ENCODE measurements at regions not wholly inside any gene's neighbourhood (a gene's known extent, or its start where the extent isn't known, plus 50 kb on each side); places are given as distances from the start of the nearest gene placed in this dataset.

DNA sequence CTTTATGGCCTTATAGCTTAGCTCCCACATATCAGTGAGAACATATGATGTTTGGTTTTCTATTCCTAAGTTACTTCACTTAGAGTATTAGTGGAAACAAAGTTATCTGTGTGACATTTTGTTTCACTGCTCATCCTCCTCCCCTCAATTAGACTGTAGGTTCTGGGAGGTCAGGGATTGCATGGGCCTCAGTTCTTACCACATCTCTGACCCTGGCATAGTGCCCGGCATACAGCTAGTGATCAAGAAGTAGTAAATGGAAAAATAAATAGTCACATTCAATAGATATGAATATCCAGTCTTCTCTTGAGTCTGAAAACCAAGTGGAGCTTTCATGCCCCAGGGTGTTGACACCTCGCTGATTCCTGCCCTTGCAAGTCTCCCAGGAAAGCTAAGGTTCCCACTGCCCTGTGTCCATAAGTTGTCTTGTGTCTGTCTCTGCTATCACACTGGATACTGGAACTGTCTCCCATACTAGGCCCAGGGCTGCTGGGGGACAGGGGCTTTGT lies 249.5 kb upstream of the TSHZ3 start:
- DNase-seq (ENCODE audit: low read depth, low spot score), result no peak

DNA sequence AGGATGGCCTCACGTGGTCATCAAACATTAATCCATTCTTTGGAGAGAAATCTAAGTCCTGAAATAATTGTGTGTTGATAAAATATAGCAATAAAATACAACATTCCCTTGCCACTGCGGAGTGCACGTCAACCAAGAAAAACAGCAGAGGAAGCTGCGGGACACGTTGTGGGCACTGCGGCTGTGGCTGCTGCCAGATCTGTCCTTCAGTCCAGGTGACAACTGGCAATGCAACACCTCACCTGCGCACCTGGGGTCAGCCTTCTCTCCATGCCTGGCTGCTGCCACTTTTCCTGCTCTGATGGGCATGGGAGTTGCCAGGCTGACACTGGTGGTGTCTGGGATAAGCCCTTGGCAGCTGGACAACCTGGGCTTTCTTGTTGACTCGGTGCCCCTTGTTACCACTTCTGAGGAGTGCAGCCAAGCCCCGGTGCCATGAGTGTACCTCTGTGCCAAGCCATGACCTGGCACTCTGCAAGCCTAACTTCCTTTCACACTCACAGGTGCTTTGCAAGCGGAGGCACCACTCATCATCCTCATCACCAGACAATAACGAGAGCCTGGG lies 251.6 kb upstream of the TSHZ3 start:
- no peak for DNase-seq (ENCODE audit: low read depth, low spot score)

DNA sequence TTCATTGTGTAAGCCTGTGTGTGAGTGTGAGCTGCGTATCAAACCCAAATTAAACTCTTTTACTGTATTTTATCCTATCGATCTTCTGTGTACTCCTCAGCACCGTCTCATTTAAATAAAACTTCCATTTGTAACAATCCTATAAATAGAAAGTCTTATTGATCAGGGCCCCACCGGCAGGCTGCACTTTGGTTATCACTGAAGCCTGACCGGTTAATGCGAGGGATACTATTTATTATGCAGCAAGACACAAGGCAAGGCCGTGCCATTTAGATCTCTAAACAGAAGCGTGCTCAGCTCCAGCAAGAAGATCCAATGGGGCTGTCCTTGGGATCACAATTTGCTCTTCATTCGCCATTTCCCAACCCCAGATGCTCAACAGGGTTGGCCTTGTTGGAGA lies 252.6 kb upstream of the TSHZ3 start:
- DNase-seq (ENCODE audit: low read depth, low spot score), result no peak

DNA sequence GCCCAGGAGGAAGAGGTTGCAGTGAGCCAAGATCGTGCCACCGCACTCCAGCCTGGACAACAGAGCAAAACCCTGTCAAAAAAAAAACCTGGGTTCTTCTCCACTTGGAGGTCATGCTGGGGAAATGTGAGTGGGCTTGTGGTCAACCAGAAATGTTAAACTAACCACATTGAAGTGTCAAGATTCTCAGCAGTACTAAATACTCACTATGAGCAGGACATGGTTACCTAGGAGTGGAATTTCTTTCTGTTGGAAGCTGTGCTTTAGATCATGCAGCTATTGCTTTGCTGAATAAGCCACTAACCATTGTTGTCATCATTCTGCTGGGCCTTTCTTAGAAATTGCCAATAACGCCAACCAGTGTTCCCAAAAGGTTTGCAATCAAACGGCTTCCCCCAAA lies 253.3 kb upstream of the TSHZ3 start:
- DNase-seq (ENCODE audit: low read depth, low spot score), result no peak

DNA sequence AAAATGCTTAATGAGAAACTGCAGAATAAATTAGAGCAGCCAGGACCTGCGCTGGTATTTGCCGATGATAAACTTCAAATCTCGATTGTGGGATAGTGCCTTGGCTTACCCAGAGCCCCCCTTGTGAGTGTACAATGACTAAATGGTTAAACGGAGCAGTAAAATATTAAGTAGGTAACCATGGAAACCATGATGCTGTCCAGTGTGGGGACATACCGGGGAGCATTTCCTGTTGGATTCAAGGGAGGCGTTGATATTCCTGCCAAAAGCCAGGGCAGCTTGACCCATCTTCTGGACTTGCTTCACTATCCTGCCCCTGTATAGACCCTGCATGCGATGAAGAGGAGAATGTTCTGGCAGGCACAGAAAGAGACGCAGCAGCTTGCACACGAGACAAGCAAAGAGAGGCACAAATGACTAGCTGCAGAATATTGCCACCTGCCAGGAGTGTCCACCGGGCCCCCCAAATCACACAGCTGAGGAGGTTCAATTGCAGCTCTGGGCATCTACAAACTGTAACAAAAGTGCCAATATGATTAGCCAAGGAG lies 255.3 kb upstream of the TSHZ3 start:
- DNase-seq (ENCODE audit: low read depth, low spot score), result no peak

DNA sequence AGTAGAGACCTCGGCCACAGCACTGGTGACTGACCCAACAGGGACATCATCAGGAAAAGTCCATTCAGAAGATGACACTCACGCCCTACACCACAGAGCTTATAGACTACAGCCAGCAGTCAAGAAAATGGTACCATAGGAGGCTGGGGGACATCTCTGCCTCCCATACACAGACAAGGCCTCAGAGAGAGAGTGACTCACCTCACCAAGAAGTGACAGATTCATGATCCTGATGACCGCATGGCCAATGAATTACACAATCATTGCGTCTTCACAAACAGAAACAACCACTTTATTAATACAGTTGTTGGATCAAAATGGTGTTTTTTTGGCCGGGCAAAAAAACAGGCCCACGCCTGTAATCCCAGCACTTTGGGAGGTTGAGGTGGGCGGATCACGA lies 260.8 kb upstream of the TSHZ3 start:
- no peak for DNase-seq (ENCODE audit: low read depth, low spot score)

DNA sequence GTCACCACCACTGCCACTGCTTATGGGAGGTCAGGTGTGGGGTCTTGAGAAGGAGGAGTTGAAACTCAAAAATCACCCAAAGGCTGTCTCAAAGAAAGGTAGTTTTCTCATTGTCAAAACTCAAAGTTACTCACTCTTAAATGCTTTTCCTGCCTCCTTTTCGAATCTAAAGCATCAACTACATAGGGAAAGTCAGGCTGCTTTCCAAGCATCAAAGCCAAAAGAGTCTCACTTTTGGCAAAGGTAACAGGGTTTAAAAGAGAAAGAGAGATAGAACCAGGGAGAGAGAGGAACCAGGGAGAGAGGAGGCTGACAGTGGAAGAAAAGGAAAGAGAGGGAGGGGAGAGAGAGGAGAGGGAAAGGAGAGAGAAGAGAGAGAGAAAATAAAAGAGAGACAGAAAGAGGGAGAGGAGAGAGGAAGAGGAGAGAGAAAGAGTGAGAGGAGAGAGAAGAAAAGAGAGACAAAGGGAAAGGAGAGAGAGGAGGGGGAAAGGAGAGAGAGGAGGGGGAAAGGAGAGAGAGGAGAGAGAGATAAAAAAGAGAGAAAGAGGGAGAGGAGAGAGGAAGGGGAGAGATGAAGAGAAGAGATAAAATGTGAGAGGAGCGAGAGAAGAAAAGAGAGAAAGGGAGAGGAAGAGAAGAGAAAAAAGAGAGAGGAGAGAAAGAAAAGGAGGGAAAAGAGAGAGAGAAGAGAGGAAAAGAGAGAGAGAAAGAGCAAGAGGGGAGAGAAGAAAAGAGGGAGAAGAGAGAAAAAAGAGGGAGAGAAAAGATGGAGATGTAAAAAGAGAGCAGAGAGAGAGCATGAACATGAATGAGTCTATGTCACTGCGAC lies 262.0 kb upstream of the TSHZ3 start:
- DNase-seq (ENCODE audit: low read depth, low spot score), result no peak

DNA sequence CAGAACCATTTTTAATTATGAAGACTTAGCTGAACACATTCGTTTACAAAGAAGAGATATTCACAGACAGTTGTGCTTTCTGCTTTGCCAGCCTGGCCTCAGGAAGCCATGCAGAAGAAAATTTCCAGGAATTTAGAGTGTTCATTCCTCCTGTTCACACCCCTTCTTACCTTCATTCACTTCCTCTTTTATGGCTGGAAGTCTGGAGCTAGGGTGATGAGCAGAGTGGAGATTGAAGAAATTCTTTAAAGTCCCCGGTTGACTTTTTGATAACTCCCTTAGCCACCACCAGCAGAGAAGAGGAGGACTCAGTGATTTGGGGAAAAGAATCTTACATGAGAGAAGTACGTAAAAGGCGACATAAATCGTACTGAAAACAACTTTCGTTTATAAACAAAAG lies 263.6 kb upstream of the TSHZ3 start:
- DNase-seq (ENCODE audit: low read depth, low spot score), result no peak

DNA sequence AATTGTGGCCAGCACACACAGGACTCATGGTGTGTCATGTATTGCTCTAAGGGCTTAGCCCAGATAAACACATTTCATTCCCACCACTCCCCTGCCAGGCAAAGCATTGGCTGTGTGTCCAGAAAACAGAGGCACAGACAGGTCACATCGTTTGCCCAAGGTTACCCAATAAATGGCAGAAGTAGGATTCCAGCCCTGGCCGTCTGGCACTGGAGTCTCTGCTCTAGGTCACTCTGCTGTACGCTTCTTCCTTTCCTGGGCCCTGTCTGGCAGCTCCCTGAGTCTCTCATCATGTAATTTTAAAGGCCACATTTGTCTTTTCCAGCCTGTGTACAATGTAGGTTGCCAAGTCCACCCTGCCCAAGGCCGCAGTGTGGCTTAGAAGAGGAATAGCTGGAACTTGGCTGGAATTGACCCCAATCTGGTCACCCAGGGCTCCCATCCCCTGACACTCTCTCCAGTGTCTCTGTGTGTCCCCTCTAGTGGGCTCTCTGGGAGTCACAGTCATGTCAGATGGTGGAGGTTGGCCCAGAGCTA lies 264.5 kb upstream of the TSHZ3 start:
- DNase-seq (ENCODE audit: low read depth, low spot score), result no peak

DNA sequence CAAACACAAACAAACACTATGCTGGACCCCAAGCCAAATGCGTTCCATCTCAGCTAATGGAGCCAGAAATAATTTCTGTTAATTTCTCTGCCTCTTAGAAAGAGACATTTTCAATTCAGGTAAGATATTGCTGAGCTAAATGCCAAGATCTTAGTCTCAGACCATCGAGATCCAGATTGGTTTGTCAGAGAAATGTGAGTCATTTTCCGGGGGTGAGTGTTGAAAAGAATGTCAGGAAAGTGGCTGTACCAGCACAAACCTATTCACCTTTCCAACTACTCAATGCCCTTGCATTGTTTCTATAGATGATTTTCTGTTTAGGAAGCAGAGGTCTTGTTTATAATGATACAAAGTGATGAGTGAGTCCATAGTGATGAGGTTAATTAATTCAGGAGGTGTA lies 266.8 kb upstream of the TSHZ3 start:
- DNase-seq (ENCODE audit: low read depth, low spot score), result no peak

DNA sequence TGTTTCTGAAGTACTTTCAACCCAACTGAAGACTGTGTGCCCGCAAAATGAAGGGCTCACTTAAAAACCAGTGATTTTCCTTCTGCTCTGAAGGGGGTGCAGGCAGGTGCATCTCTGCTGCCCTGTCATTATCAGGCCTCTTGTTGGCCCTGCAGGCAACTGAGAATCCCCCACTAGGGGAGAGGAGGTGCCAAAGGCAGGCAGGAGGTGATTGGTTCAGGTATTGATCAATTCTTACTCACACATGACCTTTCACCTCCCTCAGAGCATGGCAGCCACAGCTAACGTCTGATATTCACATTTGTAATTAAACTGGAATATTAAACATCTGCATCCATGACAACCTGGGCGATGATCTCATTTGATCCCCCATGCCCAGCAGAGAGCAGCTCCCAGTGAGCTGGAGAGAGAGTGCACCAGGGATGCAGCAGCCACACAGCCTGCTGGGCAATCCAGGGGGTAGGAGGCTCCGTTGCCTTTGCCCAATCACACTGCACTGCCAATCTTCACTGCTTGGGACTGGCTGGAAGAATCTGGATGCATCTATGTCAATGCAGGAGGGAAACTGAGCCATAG lies 267.9 kb upstream of the TSHZ3 start:
- no peak for DNase-seq (ENCODE audit: low read depth, low spot score)

DNA sequence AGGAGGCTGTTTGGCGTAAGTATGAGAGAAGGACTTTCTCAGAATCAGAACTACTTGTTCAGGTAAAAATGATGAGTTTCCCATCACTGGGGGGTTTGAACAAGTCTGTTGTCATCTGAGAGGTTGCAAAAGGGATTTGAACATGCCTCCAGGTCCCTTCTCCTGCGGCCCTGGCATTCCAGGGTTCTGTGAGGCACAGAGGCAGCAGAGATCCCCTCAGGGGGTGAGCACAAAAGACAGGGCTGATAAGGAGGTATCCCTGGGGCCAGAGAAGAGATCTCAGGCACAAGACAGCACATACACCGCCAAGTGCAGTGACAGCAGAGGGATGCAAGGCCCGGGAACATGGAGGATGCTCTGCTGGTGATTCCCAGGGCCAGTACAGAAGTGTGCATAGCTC lies 275.8 kb upstream of the TSHZ3 start:
- DNase-seq (ENCODE audit: low read depth, low spot score), result no peak

DNA sequence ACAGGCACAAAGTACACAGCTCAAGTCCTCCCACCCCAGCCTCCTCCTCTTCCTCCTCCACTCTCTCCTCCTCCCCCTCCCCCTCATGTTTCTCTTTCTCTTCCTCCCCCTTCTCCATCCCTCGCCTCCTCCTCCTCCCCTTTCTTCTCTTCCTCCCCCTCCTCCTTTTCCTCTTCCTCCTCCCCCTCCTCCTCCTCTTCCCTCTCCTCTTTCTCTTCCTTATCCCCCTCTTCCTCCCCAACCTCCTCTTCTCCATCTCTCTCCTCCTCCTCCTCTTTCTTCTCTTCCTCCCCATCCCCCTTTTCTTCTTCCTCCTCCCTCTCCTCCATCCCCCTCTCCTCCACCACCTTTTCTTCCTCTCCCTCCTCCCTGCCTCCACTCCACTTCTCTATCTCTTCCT lies 276.3 kb upstream of the TSHZ3 start:
- DNase-seq (ENCODE audit: low read depth, low spot score), result no peak

DNA sequence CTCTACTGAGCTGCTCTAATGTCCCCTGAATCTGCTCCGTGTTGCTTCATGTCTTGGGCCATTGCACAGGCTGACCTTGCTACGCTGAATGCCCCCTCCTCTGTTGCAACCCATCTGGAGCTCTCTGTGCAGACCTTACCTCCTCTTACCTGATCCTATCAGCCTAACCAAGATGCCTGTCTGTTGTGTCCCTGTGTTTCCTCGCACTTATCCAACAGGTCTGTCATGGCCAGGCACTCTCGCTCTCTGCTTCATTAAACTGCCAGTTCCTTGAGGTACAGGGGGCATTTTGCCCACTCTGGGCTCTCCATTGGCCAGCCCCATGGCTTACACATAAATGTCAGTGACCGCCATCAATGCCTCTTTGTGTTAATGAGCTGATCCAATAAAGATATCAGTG lies 277.7 kb upstream of the TSHZ3 start:
- no peak for DNase-seq (ENCODE audit: low read depth, low spot score)

DNA sequence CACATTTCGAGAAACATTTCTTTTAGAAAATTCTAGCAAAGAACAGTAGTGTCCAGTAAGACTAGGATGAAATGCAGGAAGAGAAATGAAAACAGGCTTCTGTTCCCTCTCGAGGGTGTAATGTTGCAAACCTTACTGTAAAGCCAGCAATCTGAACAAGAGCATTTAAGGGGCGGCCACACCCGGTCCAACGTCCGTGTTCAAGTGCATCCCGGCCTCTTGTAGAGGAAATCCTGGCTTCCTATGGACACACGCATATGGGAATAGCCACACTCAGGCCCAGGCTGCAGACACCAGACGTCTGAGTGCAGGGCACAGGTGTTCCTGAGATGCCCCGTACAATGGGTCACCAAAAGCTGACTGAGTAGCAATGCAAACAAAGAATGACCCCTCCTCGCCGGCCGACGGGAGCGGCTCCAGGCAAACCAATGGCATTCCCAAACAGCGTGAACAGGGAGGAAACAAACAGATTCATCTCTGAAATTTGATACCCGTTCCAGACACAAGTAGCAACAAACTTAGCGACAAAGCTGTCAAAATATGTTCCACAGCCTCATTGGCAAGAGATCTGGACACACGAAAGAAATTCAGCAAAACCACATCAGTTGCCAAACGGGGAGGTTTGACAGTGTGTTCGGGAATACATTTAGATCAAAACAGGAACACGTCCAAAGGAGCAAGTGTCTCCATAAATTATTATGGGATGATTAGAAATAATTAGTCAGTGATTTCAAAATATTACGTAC lies 278.6 kb upstream of the TSHZ3 start:
- no peak for DNase-seq (ENCODE audit: low read depth, low spot score)

DNA sequence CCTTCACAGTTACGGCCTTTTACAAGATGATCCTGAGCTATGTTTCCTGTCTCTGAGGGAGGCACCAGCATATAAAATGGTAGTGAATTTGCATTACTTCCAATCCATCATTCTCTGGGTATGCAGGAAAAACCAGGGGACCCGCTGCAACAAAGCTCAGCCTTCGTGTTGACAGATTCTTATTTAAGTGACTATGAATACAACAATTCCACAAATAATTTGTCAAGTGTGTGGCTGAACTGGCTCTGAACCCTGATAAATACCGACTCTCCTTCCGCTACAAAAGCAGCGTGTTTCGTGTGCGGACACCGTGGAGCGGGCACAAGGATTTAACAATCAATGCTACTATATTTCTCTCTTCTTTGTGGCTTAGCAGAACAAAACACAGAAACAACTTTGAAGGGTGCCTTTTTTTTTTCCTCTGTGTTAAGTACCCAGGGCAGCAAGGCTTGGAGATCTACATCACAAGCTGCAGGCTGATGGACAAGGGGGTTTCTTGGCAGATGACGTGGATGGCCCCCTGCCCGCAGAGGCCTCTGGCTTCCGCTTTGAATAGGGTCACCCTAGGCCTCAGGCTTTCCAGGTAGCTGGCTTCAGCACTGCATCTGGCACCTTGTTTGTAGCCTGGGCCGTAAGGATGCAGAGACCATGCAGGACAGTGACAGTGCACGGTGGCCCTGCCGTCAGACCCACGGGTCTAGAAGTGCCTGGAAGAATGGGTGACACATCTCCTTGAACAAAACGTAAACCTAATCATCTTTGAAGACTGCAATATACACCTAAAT lies 280.5 kb upstream of the TSHZ3 start:
- no peak for DNase-seq (ENCODE audit: low read depth, low spot score)

DNA sequence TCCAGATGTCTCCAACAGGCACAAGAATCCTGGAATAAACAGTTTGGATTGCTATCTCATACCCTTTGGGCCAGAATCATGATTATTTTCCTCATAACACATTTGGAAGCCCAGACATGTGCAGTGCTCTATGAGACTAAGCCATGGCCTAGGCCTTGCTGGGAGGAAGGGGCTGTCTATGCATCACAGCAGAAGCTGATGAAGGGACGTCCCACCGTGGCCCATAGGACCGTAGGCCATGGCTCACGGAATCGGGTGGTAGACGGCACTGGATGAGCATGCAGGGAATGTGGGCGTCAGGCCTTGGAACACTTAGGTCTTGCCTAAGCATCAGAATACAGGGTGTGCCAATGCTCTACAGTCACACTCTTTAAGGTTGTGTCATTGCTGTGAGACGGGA lies 283.8 kb upstream of the TSHZ3 start:
- DNase-seq (ENCODE audit: low read depth, low spot score), result no peak

DNA sequence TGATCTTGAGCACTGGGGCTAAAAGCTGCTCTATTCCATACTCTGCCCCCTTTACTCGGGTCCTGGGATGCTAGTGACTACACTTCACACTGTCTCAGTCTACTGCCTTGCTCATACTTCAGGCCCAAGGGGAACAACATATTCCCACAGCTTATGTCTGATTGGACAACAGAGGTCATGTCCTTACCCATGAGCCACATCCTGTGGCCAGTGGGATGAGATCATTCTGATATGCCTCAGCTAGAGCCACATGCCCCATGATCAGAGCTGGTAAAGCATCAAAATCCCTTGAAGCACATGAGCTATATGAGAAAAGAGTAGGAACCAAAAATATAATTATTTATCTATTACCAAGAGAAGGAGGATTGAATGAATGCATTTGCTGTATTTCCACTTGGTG lies 290.1 kb upstream of the TSHZ3 start:
- DNase-seq (ENCODE audit: low read depth, low spot score), result no peak

DNA sequence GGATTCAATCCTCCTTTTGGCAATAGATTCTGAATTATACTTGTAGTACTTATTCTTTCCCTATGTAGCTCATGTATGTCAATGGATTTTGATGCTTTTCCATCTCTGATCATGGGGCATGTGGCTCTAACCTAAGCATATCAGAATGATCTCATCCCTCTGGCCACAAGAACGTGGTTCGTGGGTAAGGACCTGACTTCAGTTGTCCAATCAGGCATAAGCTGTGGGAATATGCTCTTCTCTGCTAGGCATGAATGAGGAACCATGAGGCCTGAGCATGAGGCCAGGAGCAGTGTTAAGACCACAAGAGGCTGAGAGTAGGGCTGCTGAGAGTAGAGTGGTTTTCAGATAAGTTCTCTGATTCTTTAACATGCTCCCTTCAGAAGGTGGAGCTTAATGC lies 292.4 kb upstream of the TSHZ3 start:
- DNase-seq (ENCODE audit: low read depth, low spot score), result no peak

DNA sequence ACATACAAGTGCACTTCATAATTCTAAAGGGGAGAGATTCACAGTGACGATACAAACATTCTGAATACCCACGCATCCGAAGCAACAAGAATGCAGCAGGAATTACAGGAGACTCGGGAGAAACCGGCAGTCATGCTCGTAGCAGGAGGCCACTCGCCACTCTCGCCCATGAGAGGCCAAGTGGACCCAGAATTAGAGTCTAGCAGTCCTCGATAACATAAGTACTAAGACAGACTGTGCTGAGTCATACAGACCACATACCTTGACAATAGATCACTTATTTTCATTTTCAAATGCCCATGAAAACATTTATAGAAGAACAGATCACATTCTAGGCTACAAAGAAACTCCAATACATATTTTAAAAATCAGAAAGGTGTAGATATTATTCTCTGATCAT lies 299.1 kb upstream of the TSHZ3 start:
- DNase-seq (ENCODE audit: low read depth, low spot score), result no peak

DNA sequence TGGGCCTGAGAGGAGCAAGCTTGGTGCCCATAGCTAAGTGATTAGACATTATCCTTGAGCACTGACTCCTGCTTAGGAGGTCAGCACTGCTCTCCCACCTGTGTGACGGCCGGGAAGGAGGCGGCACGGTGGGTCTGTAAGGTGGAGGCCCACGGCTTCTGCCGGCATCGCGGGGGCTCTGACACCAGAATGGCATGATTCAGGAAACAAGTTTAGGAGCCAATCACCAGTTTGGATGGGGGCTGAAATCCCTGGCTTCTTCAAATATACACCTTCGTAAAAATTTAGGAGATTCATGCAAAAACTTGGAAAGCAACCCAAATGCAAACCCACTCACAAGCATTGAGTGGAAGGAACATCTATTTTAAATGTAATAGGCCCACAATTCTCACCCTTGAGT lies 307.3 kb upstream of the TSHZ3 start:
- DNase-seq (ENCODE audit: low read depth, low spot score), result no peak

All from activated CD4-positive, CD25-positive, alpha-beta regulatory T cell treated with anti-CD3 and anti-CD28 coated beads, Interleukin-2, amount 50 U/mL, for 16 hours (primary cell).